Hepatocyte (in vitro differentiated cells): ENCODE measurements at regions not wholly inside any gene's neighbourhood (a gene's known extent, or its start where the extent isn't known, plus 50 kb on each side); places are given as distances from the start of the nearest gene placed in this dataset.

Experiments
- DNase-seq: peaks from one replicate; pipeline ENCODE4 v3.0.0-alpha.2; 2016; ENCODE audit warnings: low spot score
- H2AFZ ChIP-seq: fragments of 200-600 bp; sonication (generic); 2 replicates; pipeline ENCODE4 v1.6.0; 2016; ENCODE audit warnings: antibody characterized with exemption, mild to moderate bottlenecking
- H3K27ac ChIP-seq: fragments of 200-600 bp; sonication (generic); 2 replicates; pipeline ENCODE4 v1.5.1; 2016; ENCODE audit warnings: mild to moderate bottlenecking
- H3K27me3 ChIP-seq: fragments of 200-600 bp; sonication (generic); 2 replicates; pipeline ENCODE4 v1.6.1; 2016
- H3K36me3 ChIP-seq: fragments of 200-600 bp; sonication (generic); replicated peaks from 2 replicates; pipeline ENCODE4 v1.5.1; 2016; ENCODE audit warnings: low read depth; ENCODE audit not compliant: insufficient read depth
- H3K4me1 ChIP-seq: fragments of 200-600 bp; sonication (generic); 2 replicates; pipeline ENCODE4 v1.5.1; 2016; ENCODE audit warnings: mild to moderate bottlenecking, moderate library complexity; ENCODE audit not compliant: insufficient read depth
- H3K4me2 ChIP-seq: fragments of 200-600 bp; sonication (generic); 2 replicates; pipeline ENCODE4 v1.6.0; 2016
- H3K4me3 ChIP-seq: fragments of 200-600 bp; sonication (generic); 2 replicates; pipeline ENCODE4 v1.5.1; 2016; ENCODE audit warnings: mild to moderate bottlenecking
- H3K79me2 ChIP-seq: fragments of 200-600 bp; sonication (generic); 2 replicates; pipeline ENCODE4 v1.6.0; 2017; ENCODE audit warnings: mild to moderate bottlenecking
- H3K9me2 ChIP-seq: fragments of 200-600 bp; sonication (generic); replicated peaks from 2 replicates; pipeline ENCODE4 v1.6.0; 2017; ENCODE audit warnings: mild to moderate bottlenecking; ENCODE audit not compliant: insufficient read depth
- H3K9me3 ChIP-seq: fragments of 200-600 bp; sonication (generic); 2 replicates; pipeline ENCODE4 v1.5.1; 2016; ENCODE audit warnings: low read depth, mild to moderate bottlenecking
- H4K20me1 ChIP-seq: fragments of 200-600 bp; sonication (generic); 2 replicates; pipeline ENCODE4 v1.6.0; 2016; ENCODE audit warnings: mild to moderate bottlenecking; ENCODE audit not compliant: insufficient read depth, poor library complexity, severe bottlenecking
- EZH2 ChIP-seq: fragments of 200-600 bp; sonication (generic); IDR thresholded peaks from 2 replicates; pipeline ENCODE4 v1.6.1; 2016; ENCODE audit warnings: antibody characterized with exemption, mild to moderate bottlenecking, borderline replicate concordance
- EZH2phosphoT487 ChIP-seq: fragments of 200-600 bp; sonication (generic); IDR thresholded peaks from one replicate; pipeline ENCODE4 v1.6.1; 2018; ENCODE audit warnings: antibody characterized with exemption, mild to moderate bottlenecking, low read depth, moderate library complexity; ENCODE audit not compliant: unreplicated experiment, severe bottlenecking
- WGBS: methylation state at CpG from one replicate; pipeline ENCODE4 v1.1.6; 2016; ENCODE audit warnings: low lambda C conversion rate; ENCODE audit errors: missing lambda C conversion rate; 5-methylcytosine and 5-hydroxymethylcytosine counted together
- TF ChIP-seq, protein P1 (sequence below): fragments of 200-600 bp; sonication (generic); IDR thresholded peaks from 2 replicates; pipeline ENCODE4 v1.5.1; 2016; ENCODE audit warnings: antibody characterized with exemption, mild to moderate bottlenecking; ENCODE audit not compliant: poor library complexity

DNA sequence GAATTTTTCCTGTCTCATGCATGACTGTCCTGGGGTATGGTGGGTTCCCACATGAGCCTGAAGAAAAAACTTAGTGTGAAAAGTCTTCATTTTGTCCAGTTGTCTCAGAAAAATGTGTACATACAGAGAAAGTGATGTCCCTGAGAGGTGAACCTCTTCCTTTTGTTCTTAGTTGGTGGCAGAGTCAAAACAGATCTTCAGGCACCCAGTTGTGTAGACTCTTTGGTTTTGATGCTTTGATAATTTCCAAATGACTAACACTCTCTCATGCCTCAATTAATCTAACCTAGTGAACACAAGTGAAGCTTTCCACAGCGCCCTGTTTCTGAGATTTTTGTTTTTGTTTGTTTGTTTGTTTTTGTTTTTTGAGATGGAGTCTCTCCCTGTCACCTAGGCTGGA, 273.5 kb downstream of the PIK3C3 start:
- Histone ChIP-seq H3K36me3 (no peaks in the 10 kb centered on the region), H3K4me3 (no peak overlapping the region), H3K4me1 (no peaks in the 10 kb centered on the region), H3K9me3 (no peaks in the 10 kb centered on the region), H3K27me3 (no peaks in the 10 kb centered on the region), H2AFZ (no peak overlapping the region), H4K20me1 (no peaks in the 10 kb centered on the region), H3K79me2 (no peaks in the 10 kb centered on the region), H3K9me2 (no peaks in the 10 kb centered on the region), H3K4me2 (no peak overlapping the region), H3K27ac (no peak overlapping the region)
- no peak for DNase-seq
- TF ChIP-seq, protein P1, sequence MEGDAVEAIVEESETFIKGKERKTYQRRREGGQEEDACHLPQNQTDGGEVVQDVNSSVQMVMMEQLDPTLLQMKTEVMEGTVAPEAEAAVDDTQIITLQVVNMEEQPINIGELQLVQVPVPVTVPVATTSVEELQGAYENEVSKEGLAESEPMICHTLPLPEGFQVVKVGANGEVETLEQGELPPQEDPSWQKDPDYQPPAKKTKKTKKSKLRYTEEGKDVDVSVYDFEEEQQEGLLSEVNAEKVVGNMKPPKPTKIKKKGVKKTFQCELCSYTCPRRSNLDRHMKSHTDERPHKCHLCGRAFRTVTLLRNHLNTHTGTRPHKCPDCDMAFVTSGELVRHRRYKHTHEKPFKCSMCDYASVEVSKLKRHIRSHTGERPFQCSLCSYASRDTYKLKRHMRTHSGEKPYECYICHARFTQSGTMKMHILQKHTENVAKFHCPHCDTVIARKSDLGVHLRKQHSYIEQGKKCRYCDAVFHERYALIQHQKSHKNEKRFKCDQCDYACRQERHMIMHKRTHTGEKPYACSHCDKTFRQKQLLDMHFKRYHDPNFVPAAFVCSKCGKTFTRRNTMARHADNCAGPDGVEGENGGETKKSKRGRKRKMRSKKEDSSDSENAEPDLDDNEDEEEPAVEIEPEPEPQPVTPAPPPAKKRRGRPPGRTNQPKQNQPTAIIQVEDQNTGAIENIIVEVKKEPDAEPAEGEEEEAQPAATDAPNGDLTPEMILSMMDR, result no peak
- no peak for TF ChIP-seq EZH2phosphoT487
- no peak for TF ChIP-seq EZH2
- WGBS, result 88% methylated on average over 1 of the region's 1 CpG

DNA sequence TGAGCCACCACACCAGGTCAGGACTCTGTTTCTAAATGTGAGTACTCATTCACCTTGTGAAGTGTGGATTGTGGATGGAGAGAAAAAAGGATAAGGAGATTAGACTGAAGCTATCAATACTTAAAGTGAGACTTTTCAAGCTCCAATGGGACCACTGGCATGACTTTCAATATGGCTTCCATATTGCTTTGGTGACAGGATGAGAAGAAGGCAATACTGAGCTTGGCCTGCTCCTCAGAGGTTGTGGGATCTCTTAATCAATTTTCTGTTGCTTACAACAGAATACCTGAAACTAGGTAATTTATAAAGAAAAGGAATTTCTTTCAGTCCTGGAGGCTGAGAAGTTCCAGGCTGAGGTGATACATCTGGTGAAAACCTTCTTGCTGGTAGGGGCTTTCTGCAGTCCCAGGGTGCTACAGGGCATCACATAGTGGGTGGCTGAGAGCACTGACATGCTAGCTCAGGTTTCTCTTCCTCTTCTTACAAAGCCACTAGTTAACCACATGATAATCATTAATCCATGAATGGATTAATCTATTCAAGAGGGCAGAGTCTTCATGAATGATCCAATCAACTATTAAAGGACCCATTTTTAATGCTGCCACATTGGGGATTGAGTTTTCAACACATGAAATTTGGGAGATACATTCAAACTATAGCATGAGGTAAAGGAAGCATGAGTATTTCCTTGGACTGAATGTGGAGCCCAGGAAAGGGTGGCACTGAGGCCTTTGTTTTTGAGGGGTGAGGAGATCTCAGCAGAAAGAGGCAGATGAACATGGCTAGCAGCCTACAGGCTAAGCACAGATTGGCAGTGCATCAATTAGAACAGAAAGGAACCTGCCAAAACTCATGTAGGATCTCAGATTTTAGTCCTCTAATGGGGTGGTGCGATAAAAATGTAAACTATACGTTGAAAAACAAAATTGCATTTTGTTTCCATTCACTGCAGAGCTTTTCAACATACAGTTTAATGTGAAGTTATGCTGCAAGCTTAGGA, 274.5 kb downstream of the PIK3C3 start:
- TF ChIP-seq EZH2, result no peak
- no peak for TF ChIP-seq EZH2phosphoT487
- TF ChIP-seq, protein P1, result no peak
- WGBS, result 87% methylated on average over 2 of the region's 2 CpGs
- Histone ChIP-seq H3K79me2 (no peaks in the 10 kb centered on the region), H3K9me2 (no peaks in the 10 kb centered on the region), H3K4me2 (no peak overlapping the region), H2AFZ (no peak overlapping the region), H3K36me3 (no peaks in the 10 kb centered on the region), H3K4me1 (no peaks in the 10 kb centered on the region), H3K4me3 (no peak overlapping the region), H4K20me1 (no peaks in the 10 kb centered on the region), H3K27ac (no peak overlapping the region), H3K9me3 (no peaks in the 10 kb centered on the region), H3K27me3 (no peaks in the 10 kb centered on the region)
- no peak for DNase-seq

DNA sequence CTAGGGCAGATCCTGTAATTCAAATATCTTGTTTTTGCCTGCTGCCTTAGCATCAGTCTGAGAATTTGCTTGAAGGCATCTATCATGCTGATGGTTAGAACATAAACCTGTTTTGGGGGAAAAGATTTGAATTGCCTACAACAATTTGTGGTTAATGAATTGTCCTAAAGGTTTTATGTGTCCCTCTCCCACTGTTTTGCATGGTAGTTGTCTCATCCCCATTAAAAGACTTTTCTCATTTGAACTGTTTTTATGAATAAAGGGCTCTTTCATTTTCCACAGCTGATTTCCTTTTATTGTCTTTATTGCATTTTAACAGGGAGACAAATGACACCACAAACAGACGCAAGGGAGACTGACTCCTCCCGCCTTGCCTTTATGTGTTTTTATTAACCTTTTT, 275.6 kb downstream of the PIK3C3 start:
- 37% methylated on average over 2 of the region's 2 CpGs for WGBS
- Histone ChIP-seq H3K4me1 (no peaks in the 10 kb centered on the region), H3K4me2 (no peak overlapping the region), H3K4me3 (no peak overlapping the region), H3K36me3 (no peaks in the 10 kb centered on the region), H3K9me2 (no peaks in the 10 kb centered on the region), H2AFZ (no peak overlapping the region), H4K20me1 (no peaks in the 10 kb centered on the region), H3K27ac (no peak overlapping the region), H3K9me3 (no peaks in the 10 kb centered on the region), H3K27me3 (no peaks in the 10 kb centered on the region), H3K79me2 (no peaks in the 10 kb centered on the region)
- DNase-seq, result no peak
- TF ChIP-seq, protein P1, result no peak
- no peak for TF ChIP-seq EZH2
- no peak for TF ChIP-seq EZH2phosphoT487
